HT-29 (cell line): ENCODE measurements at regions not wholly inside any gene's neighbourhood (a gene's known extent, or its start where the extent isn't known, plus 50 kb on each side); places are given as distances from the start of the nearest gene placed in this dataset.
"Not testable (repeated sequence)": the region's sequence is repeated elsewhere in the genome, so short reads cannot be mapped to it uniquely, and the experiment has no call there.

Source experiments
- DNase-seq: peaks from one replicate; pipeline ENCODE4 v3.0.0-alpha.2; 2015; ENCODE audit warnings: low spot score

DNA sequence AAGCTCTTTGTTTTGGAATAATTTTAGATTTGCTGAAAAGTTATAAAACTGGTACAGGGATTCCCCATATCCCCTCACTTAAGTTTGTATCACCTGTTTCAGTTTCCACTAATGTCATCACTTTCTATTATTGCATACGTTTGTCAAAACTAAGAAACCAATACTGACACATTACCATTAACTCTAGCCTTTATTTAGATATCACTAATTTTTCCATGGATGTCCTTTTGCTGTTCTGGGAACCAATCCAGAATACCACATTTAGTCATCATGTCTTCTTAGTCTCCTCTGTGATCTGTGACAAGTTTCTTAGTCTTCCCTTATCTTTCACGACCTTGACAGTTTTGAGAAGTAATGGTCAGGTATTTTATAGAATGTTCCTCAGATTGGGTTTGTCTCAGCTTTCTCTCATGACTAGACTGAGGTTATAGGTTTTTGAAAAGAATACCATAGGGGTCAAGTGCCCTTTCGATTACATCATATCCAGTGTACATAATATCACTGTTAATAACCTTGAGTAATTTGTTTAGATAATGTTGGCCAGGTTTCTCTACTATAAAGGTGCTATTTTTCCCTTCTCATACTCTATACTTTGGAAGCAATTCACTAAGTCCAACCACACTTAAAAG lies 51.9 kb upstream of the NMUR2 start:
- no peak for DNase-seq

DNA sequence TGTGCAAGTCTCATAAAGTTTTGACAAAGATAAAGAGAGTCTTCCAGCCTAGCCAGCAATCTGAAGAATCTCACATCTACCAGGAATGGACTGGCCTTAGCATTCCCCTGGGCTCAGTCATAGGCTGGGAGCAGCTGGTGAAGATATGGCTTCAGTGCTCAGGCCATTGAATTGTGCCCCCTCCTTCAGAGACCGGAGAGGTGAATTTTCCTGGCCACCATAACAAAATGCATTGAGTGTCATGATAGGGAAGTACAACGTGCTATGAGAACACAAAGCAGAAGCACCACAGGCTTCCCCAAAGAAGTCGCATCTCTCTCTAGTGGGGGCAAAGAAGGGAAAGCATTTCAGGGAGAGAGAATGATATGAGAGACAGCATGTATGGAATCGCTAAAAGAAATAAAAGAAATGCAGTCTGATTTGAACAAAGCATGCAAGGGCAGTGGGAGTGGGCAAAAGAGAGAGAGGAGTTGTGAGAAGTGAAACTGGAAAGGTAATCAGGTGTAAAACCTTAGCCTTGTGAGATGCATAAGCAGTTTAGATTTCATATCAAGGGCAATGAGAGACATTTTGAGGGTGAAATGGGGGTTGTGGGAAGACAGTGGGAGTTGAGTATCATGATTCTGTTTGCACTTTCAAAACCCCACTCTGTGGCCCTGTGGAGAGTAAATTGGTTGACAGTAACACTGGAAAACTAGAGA lies 57.1 kb upstream of the NMUR2 start:
- no peak for DNase-seq

- no peak for DNase-seq
Measured at GRCh38 chr5:152464048-152464447, 59.0 kb upstream of the NMUR2 start.

- DNase-seq = no peak
Measured at GRCh38 chr5:152465140-152465539, 60.1 kb upstream of the NMUR2 start.

- DNase-seq = no peak
Measured at GRCh38 chr5:152466085-152466745, 61.1 kb upstream of the NMUR2 start.

DNA sequence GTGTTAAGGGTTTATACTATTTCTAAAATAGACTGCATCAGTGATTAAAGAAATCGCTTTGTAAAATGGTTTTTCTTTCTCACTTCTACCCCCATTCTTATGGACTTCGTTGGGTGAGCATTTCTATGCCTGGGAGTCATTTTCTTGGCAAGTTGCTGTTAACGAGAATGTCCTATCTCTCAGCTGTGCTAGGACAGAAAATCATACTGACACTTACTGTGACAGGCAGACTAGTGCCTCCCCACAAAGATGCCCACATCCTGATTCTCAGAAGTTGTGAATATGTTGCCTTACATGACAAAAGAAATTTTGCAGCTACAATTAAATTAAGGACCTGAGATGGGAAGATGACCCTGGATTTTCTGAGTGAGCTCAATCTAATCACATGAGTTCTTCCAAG lies 65.1 kb upstream of the NMUR2 start:
- DNase-seq = no peak

DNA sequence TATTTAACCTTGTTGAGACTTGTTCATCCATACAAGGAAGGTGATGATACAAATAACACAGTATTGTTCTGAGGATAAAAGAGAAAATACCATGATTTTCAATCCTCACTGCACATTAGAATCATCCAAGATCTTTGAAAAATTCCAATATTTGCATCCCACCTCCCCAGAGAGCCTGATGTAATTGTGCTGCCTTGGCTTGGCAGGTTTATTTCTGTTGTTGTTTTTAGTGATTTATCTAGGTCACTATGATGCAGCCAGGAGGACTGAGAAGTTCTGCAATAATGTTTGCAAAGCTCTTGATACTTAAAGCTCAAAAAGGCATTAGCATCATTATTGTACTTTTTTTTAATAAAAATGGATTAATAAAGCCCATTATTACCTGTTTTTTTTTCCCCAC lies 67.0 kb upstream of the NMUR2 start:
- DNase-seq = no peak

GRCh38 chr5:152474961-152475360 lies 69.9 kb upstream of the NMUR2 start:
- DNase-seq = no peak

DNA sequence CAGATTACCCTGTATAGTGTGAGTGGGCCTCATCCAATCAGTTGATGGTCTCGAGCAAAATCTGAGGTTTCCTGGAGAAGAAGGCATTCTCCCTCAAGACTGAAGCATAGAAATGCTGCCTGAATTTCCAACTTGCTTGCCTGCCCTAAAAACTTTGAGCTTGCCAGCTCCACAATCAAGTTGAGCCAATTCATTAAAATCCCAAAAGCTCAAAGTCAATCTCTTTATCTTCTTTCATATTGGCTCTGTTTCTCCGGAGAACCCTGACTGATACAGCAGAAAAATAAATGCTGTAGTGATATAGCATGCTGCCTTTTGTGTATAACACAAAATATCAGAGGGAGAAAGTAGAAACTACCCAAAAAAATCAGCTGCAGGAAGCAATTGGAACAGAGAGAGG lies 72.5 kb upstream of the NMUR2 start:
- no peak for DNase-seq

DNA sequence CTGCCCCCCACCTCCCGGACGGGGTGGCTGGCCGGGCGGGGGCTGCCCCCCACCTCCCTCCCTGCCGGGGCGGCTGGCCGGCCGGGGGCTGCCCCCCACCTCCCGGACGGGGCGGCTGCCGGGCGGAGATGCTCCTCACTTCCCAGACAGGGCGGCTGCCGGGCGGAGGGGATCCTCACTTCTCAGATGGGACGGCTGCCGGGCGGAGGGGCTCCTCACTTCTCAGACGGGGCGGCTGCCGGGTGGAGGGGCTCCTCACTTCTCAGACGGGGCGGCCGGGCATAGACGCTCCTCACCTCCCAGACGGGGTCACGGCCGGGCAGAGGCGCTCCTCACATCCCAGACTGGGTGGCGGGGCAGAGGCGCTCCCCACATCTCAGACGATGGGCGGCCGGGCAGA lies 74.8 kb upstream of the NMUR2 start:
- not testable (repeated sequence) for DNase-seq

DNA sequence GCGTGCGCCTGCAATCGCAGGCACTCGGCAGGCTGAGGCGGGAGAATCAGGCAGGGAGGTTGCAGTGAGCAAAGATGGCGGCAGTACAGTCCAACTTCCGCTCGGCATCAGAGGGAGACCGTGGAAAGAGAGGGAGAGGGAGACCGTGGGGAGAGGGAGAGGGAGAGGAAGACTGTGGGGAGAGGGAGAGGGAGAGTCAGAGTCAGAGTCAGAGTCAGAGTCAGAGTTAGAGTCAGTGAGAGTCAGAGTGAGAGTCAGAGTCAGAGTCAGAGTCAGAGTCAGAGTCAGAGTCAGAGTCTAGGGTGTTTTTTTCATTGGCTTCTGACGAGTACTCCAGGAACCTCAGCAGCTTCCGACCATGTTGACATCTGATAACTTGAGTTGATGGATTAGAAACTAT lies 75.6 kb upstream of the NMUR2 start:
- DNase-seq = not testable (repeated sequence)

DNA sequence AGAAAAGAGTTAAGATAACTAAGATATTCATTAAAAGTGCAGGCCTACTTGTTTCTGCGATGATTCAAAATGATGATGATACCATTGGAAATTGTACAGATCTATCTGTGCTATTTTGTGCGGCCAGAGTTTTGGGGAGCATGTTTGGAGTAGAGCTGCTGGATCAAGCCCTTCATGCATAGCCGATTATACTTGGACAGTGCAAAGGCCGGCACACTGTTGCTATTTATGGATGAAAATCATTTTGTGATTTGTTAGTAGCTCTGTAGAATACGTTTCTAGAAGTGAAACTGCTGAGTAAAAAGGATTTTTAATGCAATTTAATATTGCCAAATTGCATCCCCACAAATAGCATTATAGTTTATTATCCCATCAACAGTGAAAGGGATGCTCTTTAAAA lies 82.1 kb upstream of the NMUR2 start:
- no peak for DNase-seq

- DNase-seq = no peak
Measured at GRCh38 chr5:152488869-152489268, 83.8 kb upstream of the NMUR2 start.

- peak; percentile 83 for DNase-seq
Measured at GRCh38 chr5:152499814-152500535, 94.9 kb upstream of the NMUR2 start.

- DNase-seq = no peak
Measured at GRCh38 chr5:152501294-152501693, 96.2 kb upstream of the NMUR2 start.

GRCh38 chr5:152503206-152503605 lies 98.1 kb upstream of the NMUR2 start:
- DNase-seq = no peak

DNA sequence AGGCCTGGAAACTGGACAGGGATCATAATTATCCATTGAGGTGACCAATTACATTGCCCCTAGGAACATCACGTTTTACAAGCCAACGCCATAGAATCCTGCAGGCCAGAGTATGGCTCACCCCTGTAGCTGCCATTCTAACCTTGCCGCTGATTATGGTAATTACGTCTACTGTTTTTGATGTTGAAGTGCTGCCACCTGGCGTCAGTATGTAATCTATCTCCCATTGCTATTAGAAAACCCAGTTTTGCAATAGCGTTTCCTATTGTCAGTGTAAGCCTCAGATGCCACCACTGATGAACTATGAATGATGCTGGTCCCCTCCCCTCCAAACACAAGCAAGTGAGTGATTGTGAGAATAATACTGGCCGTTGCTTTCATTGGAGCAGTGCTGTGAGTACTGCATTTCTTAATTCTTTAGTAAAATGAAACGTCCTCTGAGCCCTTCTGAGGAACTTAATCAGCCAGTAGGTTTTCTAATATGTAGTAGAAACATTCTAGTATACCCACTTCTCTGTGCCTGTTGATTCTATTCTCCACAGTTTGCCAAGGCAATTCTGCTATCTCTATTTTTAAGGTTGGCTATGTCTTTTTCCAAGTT lies 100.5 kb upstream of the NMUR2 start:
- DNase-seq = peak; percentile 89

- DNase-seq = no peak
Measured at GRCh38 chr5:152511120-152511519, 106.0 kb upstream of the NMUR2 start.

DNA sequence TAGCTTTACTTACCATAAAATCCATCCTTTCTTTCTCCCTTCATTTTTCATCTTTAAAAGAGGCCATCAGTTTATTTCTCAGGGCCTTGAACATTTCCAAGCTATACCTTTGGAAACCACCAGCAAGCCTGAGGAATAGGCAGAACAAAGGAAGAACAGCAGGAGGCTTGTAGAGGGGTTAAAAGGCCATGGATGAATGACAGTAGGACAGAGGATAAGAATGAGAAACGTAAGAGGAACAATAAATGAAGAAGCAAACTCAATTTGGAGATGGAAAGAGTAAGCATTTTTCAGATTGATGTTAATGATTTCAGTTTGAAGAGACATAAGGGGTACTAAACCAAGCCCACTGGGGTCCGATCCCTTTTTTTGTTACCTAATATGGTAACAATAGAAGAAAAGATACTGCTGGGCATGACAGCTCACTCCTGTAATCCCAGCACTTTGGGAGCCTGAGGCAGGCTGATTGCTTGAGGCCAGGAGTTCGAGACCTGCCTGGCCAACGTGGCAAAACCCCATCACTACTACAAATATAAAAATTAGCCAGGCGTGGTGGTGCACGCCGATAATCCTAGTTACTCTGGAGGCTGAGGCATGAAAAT lies 106.6 kb upstream of the NMUR2 start:
- DNase-seq = no peak

DNA sequence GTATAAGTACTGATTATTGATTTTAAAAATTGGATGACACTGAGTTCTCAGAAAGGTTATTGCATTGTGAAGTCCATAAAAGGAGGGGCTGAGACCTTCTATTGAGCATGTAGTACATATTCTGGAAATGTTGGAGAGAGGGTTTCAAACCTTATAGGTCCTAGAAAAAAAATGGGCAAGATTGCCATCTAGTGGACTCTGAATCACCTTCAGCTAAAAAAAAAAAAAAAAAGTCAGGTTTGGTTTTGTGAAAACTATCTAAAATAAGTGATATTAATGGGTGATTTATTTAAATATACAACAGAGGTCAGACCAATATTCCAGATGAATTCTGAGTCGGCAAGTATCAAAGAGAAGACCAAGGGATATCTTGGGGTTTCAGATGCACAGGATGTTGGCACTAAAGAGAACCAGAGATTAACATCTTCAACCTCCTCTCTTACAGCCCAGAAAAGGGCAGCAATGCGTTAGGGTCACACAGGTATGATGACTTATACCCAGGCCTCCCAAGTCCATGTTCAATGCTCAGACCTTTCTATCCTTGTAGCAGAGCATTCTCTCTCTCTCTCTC lies 109.8 kb upstream of the NMUR2 start:
- DNase-seq = peak; percentile 56

DNA sequence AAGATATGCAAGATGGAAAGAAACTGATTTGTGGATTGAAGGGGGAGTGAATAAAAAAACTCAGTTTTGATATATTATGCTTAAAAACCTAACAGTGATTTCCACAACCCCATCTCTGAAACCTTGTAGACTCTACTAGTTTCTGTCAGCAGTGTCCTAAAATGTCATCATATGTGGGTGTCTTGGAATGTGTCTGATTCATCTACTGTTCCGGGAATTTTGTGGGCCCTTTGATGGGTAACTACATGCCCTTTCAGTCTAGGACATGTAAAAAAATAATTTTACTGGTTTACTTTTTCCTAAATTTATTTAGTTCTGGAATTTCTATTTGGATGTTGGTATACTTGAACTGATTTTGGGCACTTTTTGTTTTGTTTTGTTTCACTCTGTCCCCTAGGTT lies 118.9 kb upstream of the NMUR2 start:
- DNase-seq = no peak
